Activated CD4-positive, alpha-beta T cell treated with anti-CD3 and anti-CD28 coated beads, Interleukin-2, Interleukin-4, amounts not matched to agents 100 ng/mL and 50 ng/mL, durations not matched to agents 16 hours and 8 hours (primary cell): ENCODE measurements at regions not wholly inside any gene's neighbourhood (a gene's known extent, or its start where the extent isn't known, plus 50 kb on each side); places are given as distances from the start of the nearest gene placed in this dataset.

Source experiments
- DNase-seq: peaks from one replicate; pipeline ENCODE4 v3.0.0-alpha.2; 2020; ENCODE audit warnings: low spot score

- peak; percentile 15 for DNase-seq
Measured at GRCh38 chr2:64338910-64339500, 115.0 kb upstream of the LGALSL start.

- no peak for DNase-seq
Measured at GRCh38 chr2:64341461-64341860, 112.5 kb upstream of the LGALSL start.

GRCh38 chr2:64342195-64343099 is 111.5 kb upstream of the LGALSL start:
- no peak for DNase-seq

GRCh38 chr2:64344999-64345576 is 108.9 kb upstream of the LGALSL start:
- DNase-seq, result no peak

GRCh38 chr2:64345998-64346397 is 108.0 kb upstream of the LGALSL start:
- no peak for DNase-seq

DNA sequence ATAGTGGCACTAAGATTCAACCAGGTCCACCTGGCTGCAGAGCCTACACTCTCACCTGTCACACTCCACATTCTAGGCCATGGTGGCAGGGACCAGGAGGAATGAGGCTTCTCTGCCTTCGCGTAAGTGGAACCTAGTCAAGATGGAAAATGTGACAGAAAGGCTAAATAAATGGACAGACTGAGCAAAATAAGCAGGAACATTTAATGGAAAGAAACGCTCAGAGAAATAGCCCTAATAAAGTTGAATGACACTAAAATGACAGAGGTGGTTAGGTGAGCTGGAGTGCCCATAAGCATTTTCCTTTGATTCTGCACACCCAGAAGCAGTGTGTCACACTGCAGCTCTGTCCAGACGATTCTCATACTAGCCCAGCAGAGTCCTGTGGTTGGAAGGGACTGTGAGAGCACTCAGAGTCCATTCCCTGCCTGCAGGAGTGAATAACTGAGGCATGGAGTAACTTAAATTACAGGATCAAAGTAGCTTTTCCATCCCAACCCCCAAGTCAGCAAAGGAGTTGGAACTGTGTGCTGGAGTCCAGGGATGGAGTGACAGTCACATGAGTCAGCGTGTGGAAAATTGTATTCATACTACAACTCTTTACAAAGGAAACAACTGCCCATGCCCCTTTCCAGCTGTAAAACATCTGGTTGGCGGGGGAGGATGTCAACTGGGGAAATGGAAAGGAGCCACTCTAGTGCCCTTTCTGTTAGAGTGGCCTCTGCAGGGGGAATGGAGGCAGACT is 105.4 kb upstream of the LGALSL start:
- DNase-seq, result no peak

DNA sequence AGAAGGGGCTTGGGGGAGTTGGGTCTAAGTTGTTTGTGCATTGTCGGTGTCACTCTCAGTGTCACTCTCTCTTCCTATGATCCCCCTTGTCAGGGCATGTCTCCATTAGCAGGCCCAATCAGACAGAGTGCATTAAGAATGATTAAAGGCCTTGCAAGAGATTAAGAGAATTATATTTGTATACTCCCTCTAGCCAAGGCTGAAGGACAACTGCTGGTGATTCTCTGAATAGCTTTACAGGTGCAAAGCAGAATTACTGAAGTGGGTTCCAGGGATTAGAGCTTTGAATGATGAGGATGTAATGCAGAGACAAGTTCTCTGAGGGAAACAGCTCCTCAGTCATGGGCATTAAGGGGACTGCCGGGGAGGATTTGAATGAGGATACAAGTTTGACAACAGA is 104.8 kb upstream of the LGALSL start:
- DNase-seq, result no peak

DNA sequence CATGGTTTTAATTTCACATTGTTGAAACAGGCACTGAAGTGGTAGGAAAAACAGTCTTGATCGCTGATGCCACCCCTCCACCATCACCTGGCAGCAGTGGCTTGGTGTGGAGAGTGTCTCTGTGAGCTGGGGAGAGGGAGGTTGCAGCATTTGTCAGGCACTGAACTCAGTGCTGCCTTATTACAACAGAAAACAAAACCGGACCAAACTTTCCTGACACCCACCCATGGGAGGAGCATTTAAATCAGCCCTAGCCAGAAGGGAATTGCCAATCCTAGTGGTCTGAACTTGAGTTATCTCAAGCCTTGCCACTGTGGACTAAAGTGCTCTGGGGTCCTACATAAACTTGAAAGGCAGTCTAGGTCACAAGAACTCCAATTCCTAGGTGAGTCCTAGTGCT is 103.0 kb upstream of the LGALSL start:
- no peak for DNase-seq

- DNase-seq, result no peak
Measured at GRCh38 chr2:64352292-64352691, 101.7 kb upstream of the LGALSL start.

DNA sequence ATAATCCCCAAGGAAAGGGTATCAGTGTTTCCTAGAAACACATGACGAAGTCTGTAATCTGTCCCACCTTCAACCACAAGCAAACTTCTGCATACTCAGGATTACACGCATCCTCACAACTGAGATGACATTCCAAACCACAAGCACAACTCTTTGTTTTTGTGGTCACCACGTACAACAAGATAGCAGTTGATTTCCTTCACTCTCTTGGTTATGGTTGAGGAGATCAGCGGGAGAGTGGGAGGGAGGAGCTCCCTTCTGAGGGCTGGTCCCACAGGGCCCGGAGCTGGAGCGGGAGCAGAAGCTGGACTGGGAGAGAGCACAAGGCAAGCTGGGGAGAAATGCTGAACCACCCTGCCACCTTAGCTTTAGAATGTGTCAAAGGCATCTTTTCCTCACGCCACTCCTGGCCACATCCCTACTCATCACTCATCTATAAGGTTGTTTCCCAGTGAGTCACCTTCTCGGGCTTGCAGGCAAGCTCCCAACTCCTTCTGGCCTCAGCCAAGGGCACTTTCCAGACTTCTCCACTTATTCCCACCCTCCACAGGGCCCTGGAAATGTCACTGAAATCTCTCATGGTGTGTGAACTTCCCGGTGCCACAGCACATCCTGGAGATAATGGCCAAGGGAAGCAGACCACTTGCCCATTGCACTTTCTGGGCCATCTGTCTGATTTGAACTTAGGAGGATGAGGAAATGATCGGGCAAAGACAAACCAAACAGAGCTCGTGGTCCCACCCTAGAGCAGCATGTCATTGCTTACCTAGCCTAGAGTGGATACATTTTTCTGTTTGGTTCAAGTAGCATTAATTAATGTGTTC is 98.9 kb upstream of the LGALSL start:
- DNase-seq, result no peak

GRCh38 chr2:64356906-64357305 is 97.1 kb upstream of the LGALSL start:
- no peak for DNase-seq

GRCh38 chr2:64359171-64359891 is 94.6 kb upstream of the LGALSL start:
- no peak for DNase-seq

DNA sequence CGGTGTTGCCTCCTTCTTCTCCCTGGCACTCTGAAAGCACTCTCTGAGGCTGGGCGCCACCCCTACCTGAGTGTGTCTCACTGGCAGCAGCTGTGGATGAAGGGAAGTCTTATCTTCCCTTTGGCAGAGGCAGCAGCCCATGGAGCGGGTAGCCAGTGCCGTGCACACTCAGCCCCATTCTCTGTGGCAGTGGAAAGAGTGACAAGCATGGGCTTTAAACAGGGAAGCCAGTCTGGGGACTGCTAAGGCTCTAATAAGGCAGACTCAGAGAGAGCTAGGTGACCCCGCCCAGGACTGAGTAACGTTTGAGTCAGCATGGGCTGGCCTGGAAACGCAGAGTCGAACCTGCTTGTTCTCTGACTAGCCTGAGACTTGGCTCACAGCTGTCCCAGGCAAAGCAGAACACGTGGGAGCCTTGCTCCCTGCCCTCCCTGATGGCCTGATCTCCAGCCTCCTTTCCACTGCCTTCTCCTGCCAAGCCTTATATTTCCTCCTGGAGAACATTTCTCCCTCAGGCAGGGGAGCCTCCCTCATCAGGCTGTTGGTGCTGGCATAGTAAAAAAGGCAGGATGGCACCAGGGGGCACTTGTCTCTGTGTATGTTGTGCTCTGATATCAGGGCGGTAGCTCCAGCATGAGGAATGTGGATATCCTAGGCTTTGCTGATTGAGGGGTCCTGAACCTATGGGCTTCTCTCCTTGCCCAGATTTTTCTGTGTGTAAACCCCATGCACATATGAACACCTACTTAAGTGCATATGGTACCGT is 93.9 kb upstream of the LGALSL start:
- peak; percentile 42 for DNase-seq

DNA sequence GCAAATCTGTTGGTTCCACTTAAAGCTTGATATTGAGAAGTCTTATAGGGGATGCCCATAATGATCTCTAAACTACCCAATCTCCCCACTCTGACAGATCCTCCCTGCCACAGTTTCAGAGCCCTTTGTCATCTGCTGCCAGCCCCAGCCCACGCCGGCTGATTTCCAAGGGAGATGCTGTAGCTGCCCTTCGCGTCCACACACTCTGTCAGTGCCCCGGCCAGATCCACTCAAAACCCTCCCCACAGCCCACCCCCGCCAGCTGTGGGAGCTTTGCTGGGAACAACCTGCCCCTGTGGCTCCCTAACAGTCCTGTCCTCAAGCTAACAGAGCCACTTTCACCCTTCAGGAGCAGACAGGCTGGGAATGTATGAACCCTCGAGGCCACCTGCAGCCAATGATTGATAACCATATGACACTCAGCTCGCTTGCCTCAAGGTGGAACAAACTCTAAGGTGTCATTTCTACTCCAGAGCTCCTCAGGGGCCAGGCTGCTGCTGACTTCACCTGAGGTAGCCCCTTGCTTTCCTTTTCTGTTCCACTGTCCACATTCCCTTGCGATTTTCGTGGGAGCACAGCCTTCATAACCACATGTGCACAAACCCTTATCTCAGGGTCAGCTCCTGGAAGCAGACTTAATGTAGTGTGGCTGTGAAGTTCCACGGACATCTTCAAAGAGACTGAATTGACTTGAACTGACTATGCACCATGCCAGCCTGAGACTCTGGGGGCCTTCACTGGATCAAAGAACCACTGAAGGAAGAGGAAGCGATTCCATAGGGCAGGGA is 92.6 kb upstream of the LGALSL start:
- no peak for DNase-seq

- DNase-seq, result no peak
Measured at GRCh38 chr2:64362562-64363026, 91.4 kb upstream of the LGALSL start.

DNA sequence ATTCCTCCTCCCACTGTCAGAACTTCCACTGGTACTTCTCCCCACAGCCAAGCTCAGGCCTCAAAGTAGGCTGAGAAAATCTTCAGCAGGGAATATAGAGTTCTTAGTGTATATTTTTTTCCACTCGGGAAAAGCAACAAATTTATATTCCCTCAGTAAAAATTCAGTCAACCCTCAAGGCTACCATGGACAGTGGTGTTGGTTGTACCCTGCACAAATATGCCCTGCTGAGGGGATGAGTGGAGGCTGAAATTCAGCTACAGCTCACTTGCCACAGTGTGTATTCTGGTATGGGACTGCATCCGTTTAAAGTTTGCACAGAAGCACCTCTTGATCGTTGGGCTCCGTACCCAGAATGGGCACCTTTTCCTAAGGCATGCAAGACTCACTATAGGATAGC is 90.8 kb upstream of the LGALSL start:
- DNase-seq, result no peak

GRCh38 chr2:64363848-64364247 is 90.1 kb upstream of the LGALSL start:
- no peak for DNase-seq

- no peak for DNase-seq
Measured at GRCh38 chr2:64367444-64368232, 86.3 kb upstream of the LGALSL start.
